LHCN-M2 (cell line): ENCODE measurements at regions not wholly inside any gene's neighbourhood (a gene's known extent, or its start where the extent isn't known, plus 50 kb on each side); places are given as distances from the start of the nearest gene placed in this dataset.
"Not testable (repeated sequence)": the region's sequence is repeated elsewhere in the genome, so short reads cannot be mapped to it uniquely, and the experiment has no call there.

Experiments
- DNase-seq: peaks from one replicate; pipeline ENCODE4 v3.0.0-alpha.2; 2012; ENCODE audit warnings: low read depth

GRCh38 chr4:125749354-125749753 lies 434.6 kb downstream of the FAT4 start:
- DNase-seq, result no peak

DNA sequence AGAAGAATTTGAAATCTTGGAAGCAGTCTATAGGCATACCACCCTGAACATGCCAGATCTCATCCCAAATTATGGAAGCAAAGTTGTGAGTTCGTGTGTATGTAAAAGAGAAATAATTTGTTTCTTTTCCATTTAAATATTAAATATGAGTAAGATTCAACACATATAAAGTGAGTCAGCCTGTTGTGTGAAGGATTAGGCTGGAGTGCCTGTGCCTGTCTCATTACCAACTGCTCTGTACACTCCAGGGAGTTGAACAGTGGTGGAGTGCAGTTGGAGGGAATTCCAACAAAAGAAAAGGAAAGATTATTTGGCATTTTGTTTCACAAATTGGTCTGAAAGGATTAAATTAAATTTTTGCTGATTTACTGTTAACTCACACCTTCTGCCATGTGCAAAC lies 435.6 kb downstream of the FAT4 start:
- peak; percentile 76 for DNase-seq

GRCh38 chr4:125750828-125751466 lies 436.2 kb downstream of the FAT4 start:
- DNase-seq, result peak; percentile 78

DNA sequence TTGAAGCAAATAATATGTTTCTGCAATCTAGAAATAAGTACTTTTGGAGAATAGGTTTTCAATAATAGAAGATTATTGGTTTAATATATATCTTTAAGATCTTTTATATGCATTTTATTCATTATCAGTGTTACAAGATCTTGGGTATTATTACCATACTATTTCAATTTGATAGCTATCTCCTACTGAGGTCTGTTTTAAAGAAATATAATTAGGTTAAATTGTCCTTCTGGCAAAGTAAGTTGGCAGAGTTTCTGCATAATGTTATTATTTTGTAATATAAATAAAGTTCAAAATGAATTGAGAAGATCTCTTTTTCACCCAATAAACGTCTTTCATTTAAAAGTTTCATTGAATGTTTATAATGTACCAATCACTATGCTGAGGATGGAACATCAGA lies 443.7 kb downstream of the FAT4 start:
- DNase-seq, result no peak

DNA sequence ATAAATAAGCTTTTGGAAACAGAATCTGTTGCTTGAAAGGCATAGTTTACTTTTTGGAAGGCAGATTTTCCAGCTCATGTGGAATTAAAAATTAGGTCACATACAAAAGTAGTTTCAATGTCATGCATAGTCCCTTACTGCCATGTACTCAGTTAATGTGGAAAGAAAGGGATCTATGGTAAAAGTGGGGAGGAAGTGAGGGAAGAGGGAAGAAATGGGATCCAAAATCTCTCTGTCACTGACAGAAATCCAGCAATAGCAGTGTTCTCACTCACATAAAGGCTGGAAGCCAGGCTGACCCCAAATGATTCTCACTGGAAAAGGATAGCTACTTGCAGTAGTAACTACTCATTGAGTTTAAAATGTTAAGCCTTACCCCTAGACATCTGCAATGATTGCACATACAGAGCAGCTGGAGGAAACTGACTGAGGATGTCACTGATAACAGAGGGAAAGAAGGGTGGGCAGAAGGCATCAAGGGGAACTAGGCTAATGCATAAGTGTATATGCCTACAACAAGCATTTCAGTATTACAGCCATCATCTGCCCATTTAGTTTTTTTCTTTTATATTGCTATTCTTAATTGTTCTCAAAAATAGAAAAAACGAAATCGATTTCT lies 445.6 kb downstream of the FAT4 start:
- no peak for DNase-seq

GRCh38 chr4:125760956-125761355 lies 446.2 kb downstream of the FAT4 start:
- DNase-seq, result no peak

- no peak for DNase-seq
Measured at GRCh38 chr4:125762537-125762936, 447.8 kb downstream of the FAT4 start.

- no peak for DNase-seq
Measured at GRCh38 chr4:125765941-125766340, 451.2 kb downstream of the FAT4 start.

DNA sequence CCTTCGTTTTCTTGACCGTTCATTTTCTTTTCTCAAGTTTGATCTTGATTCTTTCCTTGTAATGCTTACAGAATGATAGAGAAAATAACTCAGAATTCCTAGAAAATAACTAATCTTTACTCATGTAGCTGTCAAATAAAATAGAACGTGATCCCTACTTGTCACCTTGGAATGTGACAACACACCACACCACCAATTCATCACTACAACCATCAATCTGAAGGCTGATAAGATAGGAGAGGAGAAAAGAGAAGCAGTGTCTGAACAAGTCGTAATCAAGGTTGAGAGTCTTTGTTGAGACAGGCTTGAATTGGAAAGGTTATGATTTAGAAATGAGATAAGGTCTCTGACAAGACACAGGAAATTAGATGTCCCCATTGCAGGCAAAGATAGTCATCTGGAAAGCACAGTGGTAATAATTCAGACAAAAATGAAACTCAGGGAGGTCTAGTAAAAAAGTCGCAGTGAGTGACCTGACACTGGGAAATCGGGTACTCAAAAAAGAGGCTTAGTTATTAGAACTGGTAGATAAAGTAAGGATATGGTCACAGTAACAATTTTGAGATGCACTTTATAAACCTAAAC lies 456.2 kb downstream of the FAT4 start:
- no peak for DNase-seq

DNA sequence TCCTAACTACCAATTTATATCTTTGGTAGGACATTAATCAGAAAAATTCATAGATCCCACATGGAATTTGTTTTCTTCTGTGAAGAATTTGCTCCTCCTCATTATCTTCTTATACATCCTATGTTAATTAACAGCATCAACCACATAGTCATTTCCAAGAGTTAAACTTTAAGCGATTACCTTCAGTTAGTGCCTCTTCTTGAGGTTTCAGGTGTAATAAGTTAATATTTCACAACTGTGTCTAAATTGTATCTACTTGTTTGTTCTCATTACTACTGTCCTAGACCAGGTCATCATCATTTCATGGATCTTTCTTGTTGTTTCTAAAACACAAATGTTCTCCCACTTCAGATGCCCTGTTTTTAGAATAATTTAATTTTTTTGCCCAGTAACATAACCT lies 457.9 kb downstream of the FAT4 start:
- no peak for DNase-seq

DNA sequence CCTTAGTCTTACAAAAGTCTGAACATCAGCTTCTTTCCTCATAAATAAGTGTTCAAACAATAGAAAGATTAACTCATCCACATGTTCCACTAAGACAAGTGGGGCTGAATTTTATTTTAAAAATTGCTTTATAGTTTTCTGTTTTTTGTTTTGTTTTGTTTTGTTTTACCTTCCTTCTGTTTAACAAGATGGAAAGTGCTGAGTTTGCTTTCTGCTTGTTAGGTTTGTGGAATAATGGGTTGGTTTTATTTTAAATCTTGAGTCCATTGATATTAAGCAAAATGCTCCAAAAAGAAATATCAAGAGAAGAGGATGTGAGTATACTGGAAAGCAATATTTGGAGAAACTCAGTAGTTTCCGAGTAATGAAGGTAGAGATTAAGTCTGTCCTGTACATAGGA lies 458.7 kb downstream of the FAT4 start:
- no peak for DNase-seq

DNA sequence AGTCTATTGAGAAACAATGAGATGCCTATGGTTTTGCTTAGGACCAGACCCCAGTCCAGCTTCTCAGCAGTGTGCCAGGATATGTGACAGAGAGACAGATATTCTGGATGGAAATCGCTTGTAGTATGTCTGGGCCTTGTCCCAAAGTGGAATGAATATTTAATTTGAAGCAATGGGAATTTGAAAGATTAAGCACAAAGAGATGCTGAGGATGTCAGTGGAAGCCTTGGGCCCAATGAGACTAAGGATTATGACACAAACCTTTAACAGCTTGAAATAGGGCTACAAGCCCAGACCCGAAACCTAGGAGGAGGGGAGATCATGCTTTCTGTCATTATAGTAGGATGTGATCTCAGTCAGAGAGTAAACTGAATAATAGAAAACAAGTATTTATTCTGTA lies 459.2 kb downstream of the FAT4 start:
- DNase-seq, result no peak

DNA sequence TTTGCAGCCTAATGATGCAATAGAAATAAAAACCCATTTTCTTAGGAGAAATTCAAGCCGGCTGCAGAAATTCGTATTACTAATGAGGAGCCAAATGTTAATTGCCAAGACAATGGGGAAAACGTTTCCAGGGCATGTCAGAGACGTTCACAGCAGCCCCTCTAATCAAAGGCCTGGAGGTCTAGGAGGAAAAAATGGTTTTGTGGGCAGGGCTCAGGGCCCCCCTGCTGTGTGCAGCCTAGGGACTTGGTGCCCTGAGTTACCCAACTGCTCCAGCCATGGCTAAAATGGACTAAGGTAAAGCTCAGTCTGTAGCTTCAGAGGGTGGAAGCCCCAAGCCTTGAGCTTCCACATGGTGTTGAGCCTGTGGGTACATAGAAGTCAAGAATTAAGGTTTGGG lies 461.4 kb downstream of the FAT4 start:
- DNase-seq, result no peak

- DNase-seq, result peak; percentile 25
Measured at GRCh38 chr4:125780164-125780563, 465.4 kb downstream of the FAT4 start.

- DNase-seq, result no peak
Measured at GRCh38 chr4:125780747-125781146, 466.0 kb downstream of the FAT4 start.

GRCh38 chr4:125781651-125782050 lies 466.9 kb downstream of the FAT4 start:
- DNase-seq, result no peak

DNA sequence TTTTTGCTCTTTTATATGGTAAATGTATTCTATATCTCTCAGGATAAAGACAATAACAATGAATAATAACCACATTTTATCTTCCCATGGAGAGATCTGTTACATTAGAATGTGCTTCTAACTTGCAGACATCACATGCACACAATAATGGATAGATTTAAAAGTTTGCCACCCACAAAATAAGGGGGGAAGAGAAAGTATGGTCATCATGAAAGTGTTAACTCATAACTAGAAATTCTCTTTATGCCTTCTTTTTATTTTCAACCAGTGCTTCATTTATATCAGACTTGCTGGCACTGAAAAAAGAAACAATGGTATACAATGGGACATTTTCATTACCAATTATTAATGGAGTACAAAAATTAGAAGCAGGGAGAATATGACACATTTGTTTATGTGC lies 470.0 kb downstream of the FAT4 start:
- DNase-seq, result no peak

DNA sequence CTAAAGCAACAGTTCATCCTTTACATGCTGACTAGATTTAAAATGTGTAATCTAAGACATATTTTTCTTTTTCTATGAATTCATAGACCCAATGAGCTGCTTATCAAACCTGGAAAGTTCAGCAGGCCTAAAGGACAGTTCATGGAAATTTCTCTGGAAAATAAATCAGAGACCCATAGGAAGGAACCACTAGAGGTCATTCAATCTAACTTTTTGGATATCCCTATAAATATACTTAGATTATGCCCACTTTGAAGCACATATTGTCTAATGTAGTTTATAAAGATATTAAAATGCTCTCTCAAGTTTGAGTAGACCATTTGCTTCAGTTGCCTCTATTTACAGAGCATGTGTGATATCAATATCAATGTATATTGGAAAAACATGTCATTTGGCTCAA lies 473.0 kb downstream of the FAT4 start:
- peak; percentile 26 for DNase-seq

DNA sequence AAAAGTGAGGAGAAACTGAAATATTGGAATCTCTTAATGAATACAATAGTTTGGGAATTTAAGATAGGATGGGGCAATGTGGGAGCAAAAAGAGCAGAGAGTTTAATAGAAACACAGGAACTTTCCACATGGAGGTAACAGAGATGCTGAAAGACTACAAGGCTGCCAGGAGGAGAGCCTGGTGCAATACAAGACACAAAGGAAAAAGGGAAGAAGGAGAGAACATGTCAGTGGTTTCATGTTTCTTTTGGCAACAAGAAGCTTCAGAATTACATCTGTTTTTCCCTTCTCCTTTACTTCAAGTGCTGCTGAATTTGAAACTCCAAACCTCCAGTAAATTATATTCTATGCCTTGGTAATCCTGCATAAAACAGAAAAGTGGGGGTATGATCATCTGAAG lies 474.3 kb downstream of the FAT4 start:
- DNase-seq, result peak; percentile 10

GRCh38 chr4:125791896-125792295 lies 477.1 kb downstream of the FAT4 start:
- no peak for DNase-seq

DNA sequence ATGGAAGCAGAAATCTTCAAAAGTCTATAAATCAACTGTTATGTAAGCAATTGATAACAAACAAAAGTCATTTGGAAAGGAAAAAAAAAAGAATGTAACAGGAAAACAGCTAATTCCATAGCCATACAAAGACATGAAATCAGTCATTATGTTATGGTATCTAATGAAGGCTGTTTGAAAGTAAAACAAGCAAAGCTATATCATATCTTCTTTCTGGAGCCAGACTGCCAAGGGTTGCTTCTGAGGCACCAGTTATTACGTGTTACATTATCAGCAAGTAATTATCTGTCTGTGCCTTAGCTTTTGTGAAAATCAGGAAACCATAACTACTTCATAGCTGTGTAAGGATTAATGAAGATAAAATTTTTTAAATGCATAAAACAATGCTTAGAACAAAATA lies 480.2 kb downstream of the FAT4 start:
- no peak for DNase-seq

GRCh38 chr4:125796138-125796537 lies 481.4 kb downstream of the FAT4 start:
- no peak for DNase-seq

DNA sequence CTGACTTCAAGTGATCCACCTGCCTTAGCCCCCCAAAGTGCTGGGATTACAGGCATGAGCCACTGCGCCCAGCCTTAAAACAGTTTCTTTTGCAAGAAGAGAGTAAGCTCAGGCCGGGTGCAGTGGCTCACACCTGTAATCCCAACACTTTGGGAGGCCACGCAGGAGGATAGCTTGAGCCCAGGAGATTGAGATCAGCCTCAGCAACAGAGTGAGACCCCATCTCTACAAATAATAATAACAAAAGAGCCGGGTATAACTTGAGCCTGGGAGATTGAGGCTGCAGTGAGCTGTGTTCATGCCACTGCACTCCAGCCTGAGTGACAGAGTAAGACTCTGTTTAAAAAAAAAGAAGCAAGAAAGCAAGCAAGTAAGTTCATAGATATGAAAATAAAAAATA lies 482.9 kb downstream of the FAT4 start:
- DNase-seq, result not testable (repeated sequence)
